Hepatocyte (in vitro differentiated cells): ENCODE measurements at regions not wholly inside any gene's neighbourhood (a gene's known extent, or its start where the extent isn't known, plus 50 kb on each side); places are given as distances from the start of the nearest gene placed in this dataset.
A peak's percentile ranks its signal among the peaks of the same experiment; 100 is the strongest.

ENCODE experiments used
- DNase-seq: peaks from one replicate; pipeline ENCODE4 v3.0.0-alpha.2; 2016; ENCODE audit warnings: low spot score
- H2AFZ ChIP-seq: fragments of 200-600 bp; sonication (generic); 2 replicates; pipeline ENCODE4 v1.6.0; 2016; ENCODE audit warnings: antibody characterized with exemption, mild to moderate bottlenecking
- H3K27ac ChIP-seq: fragments of 200-600 bp; sonication (generic); 2 replicates; pipeline ENCODE4 v1.5.1; 2016; ENCODE audit warnings: mild to moderate bottlenecking
- H3K27me3 ChIP-seq: fragments of 200-600 bp; sonication (generic); 2 replicates; pipeline ENCODE4 v1.6.1; 2016
- H3K36me3 ChIP-seq: fragments of 200-600 bp; sonication (generic); replicated peaks from 2 replicates; pipeline ENCODE4 v1.5.1; 2016; ENCODE audit warnings: low read depth; ENCODE audit not compliant: insufficient read depth
- H3K4me1 ChIP-seq: fragments of 200-600 bp; sonication (generic); 2 replicates; pipeline ENCODE4 v1.5.1; 2016; ENCODE audit warnings: mild to moderate bottlenecking, moderate library complexity; ENCODE audit not compliant: insufficient read depth
- H3K4me2 ChIP-seq: fragments of 200-600 bp; sonication (generic); 2 replicates; pipeline ENCODE4 v1.6.0; 2016
- H3K4me3 ChIP-seq: fragments of 200-600 bp; sonication (generic); 2 replicates; pipeline ENCODE4 v1.5.1; 2016; ENCODE audit warnings: mild to moderate bottlenecking
- H3K79me2 ChIP-seq: fragments of 200-600 bp; sonication (generic); 2 replicates; pipeline ENCODE4 v1.6.0; 2017; ENCODE audit warnings: mild to moderate bottlenecking
- H3K9me2 ChIP-seq: fragments of 200-600 bp; sonication (generic); replicated peaks from 2 replicates; pipeline ENCODE4 v1.6.0; 2017; ENCODE audit warnings: mild to moderate bottlenecking; ENCODE audit not compliant: insufficient read depth
- H3K9me3 ChIP-seq: fragments of 200-600 bp; sonication (generic); 2 replicates; pipeline ENCODE4 v1.5.1; 2016; ENCODE audit warnings: low read depth, mild to moderate bottlenecking
- H4K20me1 ChIP-seq: fragments of 200-600 bp; sonication (generic); 2 replicates; pipeline ENCODE4 v1.6.0; 2016; ENCODE audit warnings: mild to moderate bottlenecking; ENCODE audit not compliant: insufficient read depth, poor library complexity, severe bottlenecking
- EZH2 ChIP-seq: fragments of 200-600 bp; sonication (generic); IDR thresholded peaks from 2 replicates; pipeline ENCODE4 v1.6.1; 2016; ENCODE audit warnings: antibody characterized with exemption, mild to moderate bottlenecking, borderline replicate concordance
- EZH2phosphoT487 ChIP-seq: fragments of 200-600 bp; sonication (generic); IDR thresholded peaks from one replicate; pipeline ENCODE4 v1.6.1; 2018; ENCODE audit warnings: antibody characterized with exemption, mild to moderate bottlenecking, low read depth, moderate library complexity; ENCODE audit not compliant: unreplicated experiment, severe bottlenecking
- WGBS: methylation state at CpG from one replicate; pipeline ENCODE4 v1.1.6; 2016; ENCODE audit warnings: low lambda C conversion rate; ENCODE audit errors: missing lambda C conversion rate; 5-methylcytosine and 5-hydroxymethylcytosine counted together
- TF ChIP-seq, protein P1 (sequence below): fragments of 200-600 bp; sonication (generic); IDR thresholded peaks from 2 replicates; pipeline ENCODE4 v1.5.1; 2016; ENCODE audit warnings: antibody characterized with exemption, mild to moderate bottlenecking; ENCODE audit not compliant: poor library complexity

DNA sequence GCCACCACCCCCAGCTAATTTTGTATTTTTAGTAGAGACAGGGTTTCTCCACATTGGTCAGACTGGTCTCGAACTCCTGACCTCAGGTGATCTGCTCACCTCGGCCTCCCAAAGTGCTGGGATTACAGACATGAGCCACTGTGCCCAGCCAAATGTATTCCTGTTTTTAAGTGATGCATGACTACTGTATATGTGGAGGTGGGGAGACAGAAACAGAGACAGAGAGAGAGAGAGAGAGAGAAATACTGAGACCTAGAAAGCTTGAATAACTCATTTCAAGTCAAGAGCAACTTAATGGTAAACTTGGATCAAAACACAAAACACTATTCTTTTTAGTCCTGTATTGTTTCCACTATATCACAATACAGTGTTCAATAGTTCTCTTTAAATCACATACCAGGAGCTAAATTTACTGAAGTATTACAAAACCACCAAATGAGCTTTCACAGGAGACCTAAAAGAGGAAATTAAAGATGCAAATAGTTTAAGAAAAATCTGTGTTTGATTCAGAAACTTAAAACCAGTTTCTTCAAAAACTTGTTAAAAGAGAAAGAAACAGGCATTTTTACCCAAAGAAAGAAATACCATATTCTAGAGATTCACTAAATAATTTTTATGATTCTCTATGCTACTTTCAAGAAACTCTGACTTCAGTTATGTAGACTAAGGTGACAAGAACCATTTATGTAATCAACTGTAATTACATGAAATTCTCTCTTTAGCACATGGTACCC is 188.7 kb downstream of the ETS1 start:
- Histone ChIP-seq H3K36me3 (no peaks in the 10 kb centered on the region), H3K27ac (peak overlapping the region; percentile 31), H3K4me2 (no peak overlapping the region), H3K27me3 (no peaks in the 10 kb centered on the region), H3K9me2 (no peaks in the 10 kb centered on the region), H3K9me3 (no peaks in the 10 kb centered on the region), H2AFZ (no peak overlapping the region), H4K20me1 (no peaks in the 10 kb centered on the region), H3K4me1 (peaks cover 29% of the 10 kb centered on the region), H3K79me2 (no peaks in the 10 kb centered on the region), H3K4me3 (no peak overlapping the region)
- no peak for TF ChIP-seq EZH2
- no peak for TF ChIP-seq EZH2phosphoT487
- TF ChIP-seq, protein P1, sequence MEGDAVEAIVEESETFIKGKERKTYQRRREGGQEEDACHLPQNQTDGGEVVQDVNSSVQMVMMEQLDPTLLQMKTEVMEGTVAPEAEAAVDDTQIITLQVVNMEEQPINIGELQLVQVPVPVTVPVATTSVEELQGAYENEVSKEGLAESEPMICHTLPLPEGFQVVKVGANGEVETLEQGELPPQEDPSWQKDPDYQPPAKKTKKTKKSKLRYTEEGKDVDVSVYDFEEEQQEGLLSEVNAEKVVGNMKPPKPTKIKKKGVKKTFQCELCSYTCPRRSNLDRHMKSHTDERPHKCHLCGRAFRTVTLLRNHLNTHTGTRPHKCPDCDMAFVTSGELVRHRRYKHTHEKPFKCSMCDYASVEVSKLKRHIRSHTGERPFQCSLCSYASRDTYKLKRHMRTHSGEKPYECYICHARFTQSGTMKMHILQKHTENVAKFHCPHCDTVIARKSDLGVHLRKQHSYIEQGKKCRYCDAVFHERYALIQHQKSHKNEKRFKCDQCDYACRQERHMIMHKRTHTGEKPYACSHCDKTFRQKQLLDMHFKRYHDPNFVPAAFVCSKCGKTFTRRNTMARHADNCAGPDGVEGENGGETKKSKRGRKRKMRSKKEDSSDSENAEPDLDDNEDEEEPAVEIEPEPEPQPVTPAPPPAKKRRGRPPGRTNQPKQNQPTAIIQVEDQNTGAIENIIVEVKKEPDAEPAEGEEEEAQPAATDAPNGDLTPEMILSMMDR, result no peak
- DNase-seq, result no peak
- WGBS, result 94% methylated on average over 2 of the region's 2 CpGs

DNA sequence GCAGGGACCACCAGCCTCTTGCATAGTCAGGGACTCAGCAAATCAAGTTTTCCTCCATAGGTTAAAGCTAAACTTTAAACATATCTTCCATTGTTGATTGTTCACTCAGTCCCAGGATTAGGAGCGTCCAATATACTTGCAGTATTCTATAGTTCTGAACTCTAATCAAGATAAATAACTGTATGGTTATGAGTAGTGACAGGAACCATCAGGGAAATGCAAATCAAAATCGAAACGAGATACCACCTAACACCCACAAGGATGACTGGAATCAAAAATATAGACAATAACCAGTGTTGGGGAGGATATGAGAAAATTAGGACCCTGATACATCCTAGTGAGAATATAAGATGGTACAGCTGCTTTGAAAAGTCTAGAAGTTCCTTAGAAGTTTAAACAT is 190.0 kb downstream of the ETS1 start:
- H3K9me2 ChIP-seq, result no peaks in the 10 kb centered on the region
- no peak overlapping the region for H3K4me3 ChIP-seq
- H3K27me3 ChIP-seq, result no peaks in the 10 kb centered on the region
- no peak for DNase-seq
- peaks cover 39% of the 10 kb centered on the region for H3K4me1 ChIP-seq
- H3K27ac ChIP-seq, result no peak overlapping the region
- no peaks in the 10 kb centered on the region for H3K79me2 ChIP-seq
- H3K9me3 ChIP-seq, result no peaks in the 10 kb centered on the region
- 92% methylated on average over 3 of the region's 3 CpGs for WGBS
- no peaks in the 10 kb centered on the region for H4K20me1 ChIP-seq
- TF ChIP-seq, protein P1, result no peak
- TF ChIP-seq EZH2phosphoT487 (no peak), EZH2 (no peak)
- H3K4me2 ChIP-seq, result no peak overlapping the region
- no peaks in the 10 kb centered on the region for H3K36me3 ChIP-seq
- H2AFZ ChIP-seq, result no peak overlapping the region

DNA sequence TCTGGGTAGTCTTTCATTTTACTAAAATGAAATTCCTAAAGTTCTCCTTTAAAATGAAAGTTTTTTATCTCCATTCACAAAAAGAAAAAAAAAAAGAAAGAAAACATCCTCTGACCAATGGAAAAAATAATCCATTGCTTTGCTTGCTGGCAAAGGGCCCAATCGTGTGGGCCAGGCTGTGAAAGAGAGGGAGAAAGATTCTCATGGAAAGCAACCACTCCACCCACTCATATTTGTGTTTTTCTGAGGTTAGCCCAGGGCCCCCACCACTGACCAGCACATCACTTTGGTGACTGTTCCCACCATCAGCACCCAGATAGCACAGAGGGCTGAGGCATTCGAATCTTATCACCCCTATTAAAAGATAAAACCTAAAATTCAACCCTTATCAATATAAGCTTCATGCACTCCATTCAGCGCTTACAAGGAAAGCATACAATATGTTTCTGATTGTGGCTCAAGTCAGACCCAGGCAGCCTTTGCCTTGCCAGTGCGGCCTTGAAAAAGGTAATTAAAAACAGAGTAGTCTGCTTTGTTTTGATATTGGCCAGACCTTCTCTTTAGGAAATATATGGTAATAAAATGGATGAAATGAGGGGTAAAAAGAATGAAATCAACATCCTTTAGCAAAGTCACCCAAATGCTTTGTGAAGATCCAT is 192.8 kb downstream of the ETS1 start:
- H4K20me1 ChIP-seq, result no peaks in the 10 kb centered on the region
- WGBS, result 32% methylated on average over 4 of the region's 4 CpGs
- H3K9me3 ChIP-seq, result no peaks in the 10 kb centered on the region
- no peaks in the 10 kb centered on the region for H3K36me3 ChIP-seq
- DNase-seq, result no peak
- peaks cover 38% of the 10 kb centered on the region for H3K4me1 ChIP-seq
- H3K9me2 ChIP-seq, result no peaks in the 10 kb centered on the region
- peak overlapping the region; percentile 22 for H3K27ac ChIP-seq
- no peak overlapping the region for H3K4me2 ChIP-seq
- no peak overlapping the region for H3K4me3 ChIP-seq
- no peaks in the 10 kb centered on the region for H3K27me3 ChIP-seq
- no peaks in the 10 kb centered on the region for H3K79me2 ChIP-seq
- no peak overlapping the region for H2AFZ ChIP-seq
- TF ChIP-seq, protein P1, result no peak
- no peak for TF ChIP-seq EZH2phosphoT487
- no peak for TF ChIP-seq EZH2
